ENCODE measurements at regions not wholly inside any gene's neighbourhood (a gene's known extent, or its start where the extent isn't known, plus 50 kb on each side); places are given as distances from the start of the nearest gene placed in this dataset.

DNA sequence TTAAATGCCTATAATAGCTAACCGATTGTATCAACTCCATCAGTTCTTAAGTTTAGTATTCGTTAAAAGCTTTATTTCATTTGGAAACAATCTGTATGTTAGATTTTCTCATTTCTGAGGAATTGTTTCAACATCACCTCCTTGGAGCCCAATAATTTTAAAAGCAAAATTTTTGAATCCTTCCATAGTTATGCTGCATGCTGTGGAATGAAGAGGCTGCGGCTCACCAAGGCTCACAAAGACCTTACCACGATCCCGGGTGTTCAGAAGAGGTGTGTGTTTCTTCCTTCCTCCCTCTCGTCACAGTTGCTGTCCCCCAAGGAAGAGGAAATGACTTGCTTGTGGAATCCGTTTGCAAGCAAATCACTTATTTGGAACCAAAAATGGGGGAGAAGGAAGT lies 143.8 kb downstream of the FGF1 start:
- peak overlapping the region; percentile 96 for H3K4ac ChIP-seq (ENCODE audit: low read depth, low read length)
- no peaks in the 10 kb centered on the region for H3K79me2 ChIP-seq (ENCODE audit: control insufficient read depth, insufficient read depth, low read length)
- no peak overlapping the region for H3K9ac ChIP-seq (ENCODE audit: low read length)
- H2BK120ac ChIP-seq (ENCODE audit: low read depth, low read length), result peak overlapping the region; percentile 97
- H3K27me3 ChIP-seq (ENCODE audit: insufficient read depth, low read length, poor library complexity), result no peaks in the 10 kb centered on the region
- no peak overlapping the region for H3K23ac ChIP-seq (ENCODE audit: low read length)
- peak overlapping the region; percentile 98 for H3K18ac ChIP-seq (ENCODE audit: low read length)
- H3K79me1 ChIP-seq (ENCODE audit: low read length), result no peaks in the 10 kb centered on the region
- H2BK15ac ChIP-seq (replicated peaks; ENCODE audit: low read depth), result peak overlapping the region; percentile 14
- peaks cover 2% of the 10 kb centered on the region for H3K4me1 ChIP-seq (ENCODE audit: control insufficient read depth, low read depth, low read length)
- no peak overlapping the region for H3K27ac ChIP-seq (ENCODE audit: low read depth, low read length)
- no peak overlapping the region for H2BK5ac ChIP-seq (ENCODE audit: low read length)
- no CpG with 5 or more reads among the region's 7 CpGs for WGBS (ENCODE audit: extremely low coverage, insufficient coverage, low lambda C conversion rate)
- H4K5ac ChIP-seq (ENCODE audit: low read length), result no peak overlapping the region
- no peak overlapping the region for H3K4me3 ChIP-seq (ENCODE audit: low read length)
- no peak overlapping the region for H4K8ac ChIP-seq (ENCODE audit: low read depth, low read length)
- no peak overlapping the region for H3K4me2 ChIP-seq (ENCODE audit: low read length)
- H2AK5ac ChIP-seq (ENCODE audit: low read length), result peak overlapping the region; percentile 14
- H3K56ac ChIP-seq (ENCODE audit: low read length), result no peak overlapping the region
- H3K36me3 ChIP-seq (ENCODE audit: control insufficient read depth, insufficient read depth, low read length), result no peaks in the 10 kb centered on the region
- no peak for DNase-seq

GRCh38 chr5:142540922-142541422 lies 144.9 kb downstream of the FGF1 start:
- Histone ChIP-seq H3K18ac (ENCODE audit: low read length) (peak overlapping the region; percentile 94), H3K4me3 (ENCODE audit: low read length) (no peak overlapping the region), H3K56ac (ENCODE audit: low read length) (no peak overlapping the region), H2BK15ac (replicated peaks; ENCODE audit: low read depth) (peak overlapping the region; percentile 87), H2BK120ac (ENCODE audit: low read depth, low read length) (peak overlapping the region; percentile 6), H3K27me3 (ENCODE audit: insufficient read depth, low read length, poor library complexity) (no peaks in the 10 kb centered on the region), H2BK5ac (ENCODE audit: low read length) (no peak overlapping the region), H3K4me1 (ENCODE audit: control insufficient read depth, low read depth, low read length) (peaks cover 2% of the 10 kb centered on the region), H4K5ac (ENCODE audit: low read length) (no peak overlapping the region), H3K4me2 (ENCODE audit: low read length) (no peak overlapping the region), H3K27ac (ENCODE audit: low read depth, low read length) (no peak overlapping the region), H3K79me1 (ENCODE audit: low read length) (no peaks in the 10 kb centered on the region), H4K8ac (ENCODE audit: low read depth, low read length) (peak overlapping the region; percentile 13), H3K4ac (ENCODE audit: low read depth, low read length) (no peak overlapping the region), H3K79me2 (ENCODE audit: control insufficient read depth, insufficient read depth, low read length) (no peaks in the 10 kb centered on the region), H2AK5ac (ENCODE audit: low read length) (no peak overlapping the region), H3K9ac (ENCODE audit: low read length) (no peak overlapping the region), H3K23ac (ENCODE audit: low read length) (no peak overlapping the region), H3K36me3 (ENCODE audit: control insufficient read depth, insufficient read depth, low read length) (no peaks in the 10 kb centered on the region)
- no CpG with 5 or more reads among the region's 8 CpGs for WGBS (ENCODE audit: extremely low coverage, insufficient coverage, low lambda C conversion rate)
- no peak for DNase-seq

DNA sequence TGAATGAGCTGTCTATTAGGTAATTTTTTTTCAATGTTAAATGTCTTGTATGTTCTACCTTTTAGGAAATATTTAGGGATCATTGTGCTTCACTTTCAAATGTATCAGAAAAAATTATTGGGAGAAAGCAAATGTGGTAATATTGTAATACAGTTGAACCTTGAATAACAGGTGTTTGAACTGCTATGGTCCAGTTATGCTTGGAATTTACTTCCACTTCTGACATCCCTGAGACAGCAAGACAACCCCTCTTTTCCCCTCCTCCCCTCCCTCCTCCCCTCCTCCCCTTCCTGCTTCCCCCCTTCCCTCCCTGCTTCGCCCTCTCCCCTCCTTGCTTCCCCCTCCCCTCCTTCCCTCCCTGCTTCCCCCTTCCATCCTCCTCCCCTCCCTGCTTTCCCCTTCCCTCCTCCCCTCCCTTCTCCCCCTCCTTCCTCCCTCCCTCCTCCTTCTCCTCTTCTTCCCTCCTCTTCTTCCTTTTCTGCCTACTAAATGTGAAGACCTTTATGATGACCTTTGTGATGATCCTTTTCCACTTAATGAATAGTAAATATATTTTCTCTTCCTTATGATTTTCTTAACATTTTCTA lies 146.6 kb downstream of the FGF1 start:
- Histone ChIP-seq H2AK5ac (ENCODE audit: low read length) (no peak overlapping the region), H3K56ac (ENCODE audit: low read length) (no peak overlapping the region), H3K4ac (ENCODE audit: low read depth, low read length) (no peak overlapping the region), H3K27me3 (ENCODE audit: insufficient read depth, low read length, poor library complexity) (no peaks in the 10 kb centered on the region), H3K27ac (ENCODE audit: low read depth, low read length) (no peak overlapping the region), H3K79me1 (ENCODE audit: low read length) (no peaks in the 10 kb centered on the region), H2BK15ac (replicated peaks; ENCODE audit: low read depth) (no peak overlapping the region), H4K8ac (ENCODE audit: low read depth, low read length) (no peak overlapping the region), H2BK5ac (ENCODE audit: low read length) (no peak overlapping the region), H3K4me2 (ENCODE audit: low read length) (no peak overlapping the region), H3K4me1 (ENCODE audit: control insufficient read depth, low read depth, low read length) (peaks cover 1% of the 10 kb centered on the region), H4K5ac (ENCODE audit: low read length) (no peak overlapping the region), H3K9ac (ENCODE audit: low read length) (no peak overlapping the region), H3K23ac (ENCODE audit: low read length) (no peak overlapping the region), H3K4me3 (ENCODE audit: low read length) (no peak overlapping the region), H3K18ac (ENCODE audit: low read length) (no peak overlapping the region), H3K79me2 (ENCODE audit: control insufficient read depth, insufficient read depth, low read length) (no peaks in the 10 kb centered on the region), H3K36me3 (ENCODE audit: control insufficient read depth, insufficient read depth, low read length) (no peaks in the 10 kb centered on the region), H2BK120ac (ENCODE audit: low read depth, low read length) (no peak overlapping the region)
- no CpG with 5 or more reads among the region's 1 CpG for WGBS (ENCODE audit: extremely low coverage, insufficient coverage, low lambda C conversion rate)
- DNase-seq, result no peak

- WGBS (ENCODE audit: extremely low coverage, insufficient coverage, low lambda C conversion rate), result no CpG with 5 or more reads among the region's 3 CpGs
- DNase-seq, result no peak
Measured at GRCh38 chr5:142537938-142538337, 148.0 kb downstream of the FGF1 start.

GRCh38 chr5:142532781-142533176 lies 153.1 kb downstream of the FGF1 start:
- Histone ChIP-seq H3K4me2 (ENCODE audit: low read length) (no peak overlapping the region), H3K18ac (ENCODE audit: low read length) (no peak overlapping the region), H3K9ac (ENCODE audit: low read length) (no peak overlapping the region), H3K4ac (ENCODE audit: low read depth, low read length) (no peak overlapping the region), H3K79me2 (ENCODE audit: control insufficient read depth, insufficient read depth, low read length) (no peaks in the 10 kb centered on the region), H4K8ac (ENCODE audit: low read depth, low read length) (no peak overlapping the region), H3K4me1 (ENCODE audit: control insufficient read depth, low read depth, low read length) (no peaks in the 10 kb centered on the region), H3K4me3 (ENCODE audit: low read length) (no peak overlapping the region), H4K5ac (ENCODE audit: low read length) (no peak overlapping the region), H2BK5ac (ENCODE audit: low read length) (no peak overlapping the region), H3K56ac (ENCODE audit: low read length) (no peak overlapping the region), H3K27me3 (ENCODE audit: insufficient read depth, low read length, poor library complexity) (no peaks in the 10 kb centered on the region), H2BK120ac (ENCODE audit: low read depth, low read length) (no peak overlapping the region), H3K23ac (ENCODE audit: low read length) (no peak overlapping the region), H3K27ac (ENCODE audit: low read depth, low read length) (no peak overlapping the region), H2AK5ac (ENCODE audit: low read length) (peak overlapping the region; percentile 5), H3K79me1 (ENCODE audit: low read length) (no peaks in the 10 kb centered on the region), H2BK15ac (replicated peaks; ENCODE audit: low read depth) (no peak overlapping the region), H3K36me3 (ENCODE audit: control insufficient read depth, insufficient read depth, low read length) (no peaks in the 10 kb centered on the region)
- WGBS (ENCODE audit: extremely low coverage, insufficient coverage, low lambda C conversion rate), result no CpG with 5 or more reads among the region's 4 CpGs
- DNase-seq, result no peak

More at GRCh38 chr5:142537938-142538337, 148.0 kb downstream of the FGF1 start:
- H3K79me2 ChIP-seq (ENCODE audit: control insufficient read depth, insufficient read depth, low read length), result no peaks in the 10 kb centered on the region
- H3K23ac ChIP-seq (ENCODE audit: low read length), result no peak overlapping the region
- no peak overlapping the region for H3K9ac ChIP-seq (ENCODE audit: low read length)
- no peak overlapping the region for H4K8ac ChIP-seq (ENCODE audit: low read depth, low read length)
- no peak overlapping the region for H2BK120ac ChIP-seq (ENCODE audit: low read depth, low read length)
- H4K5ac ChIP-seq (ENCODE audit: low read length), result no peak overlapping the region
- no peak overlapping the region for H2AK5ac ChIP-seq (ENCODE audit: low read length)
- no peak overlapping the region for H3K4me3 ChIP-seq (ENCODE audit: low read length)
- H3K27ac ChIP-seq (ENCODE audit: low read depth, low read length), result no peak overlapping the region
- no peaks in the 10 kb centered on the region for H3K27me3 ChIP-seq (ENCODE audit: insufficient read depth, low read length, poor library complexity)
- no peak overlapping the region for H3K56ac ChIP-seq (ENCODE audit: low read length)
- H3K4me1 ChIP-seq (ENCODE audit: control insufficient read depth, low read depth, low read length), result no peaks in the 10 kb centered on the region
- no peak overlapping the region for H3K4ac ChIP-seq (ENCODE audit: low read depth, low read length)
- peak overlapping the region; percentile 57 for H2BK15ac ChIP-seq (replicated peaks; ENCODE audit: low read depth)
- no peak overlapping the region for H2BK5ac ChIP-seq (ENCODE audit: low read length)
- no peaks in the 10 kb centered on the region for H3K36me3 ChIP-seq (ENCODE audit: control insufficient read depth, insufficient read depth, low read length)
- H3K79me1 ChIP-seq (ENCODE audit: low read length), result no peaks in the 10 kb centered on the region
- H3K18ac ChIP-seq (ENCODE audit: low read length), result no peak overlapping the region
- no peak overlapping the region for H3K4me2 ChIP-seq (ENCODE audit: low read length)

All from mesendoderm (in vitro differentiated cells).